Activated naive CD8-positive, alpha-beta T cell treated with anti-CD3 and anti-CD28 coated beads, Interleukin-2, amount 10 ng/mL, durations not matched to agents 7 days and 5 days (primary cell): ENCODE measurements at regions not wholly inside any gene's neighbourhood (a gene's known extent, or its start where the extent isn't known, plus 50 kb on each side); places are given as distances from the start of the nearest gene placed in this dataset.
"Not testable (repeated sequence)": the region's sequence is repeated elsewhere in the genome, so short reads cannot be mapped to it uniquely, and the experiment has no call there.

Source experiments
- ATAC-seq: fragments of 150-1000 bp; cut with Tn5 transposase; one replicate; pipeline ENCODE4 v1.10.0; 2021; ENCODE audit warnings: low read depth, moderate library complexity
- POLR2A ChIA-PET: fragments of 350-600 bp; sonication (Branson Sonifier 250); formaldehyde crosslinking; loops from one replicate; lab custom pipeline; 2021; ENCODE audit warnings: antibody characterized with exemption; lab: Charles Lee
- DNase-seq: peaks from one replicate; pipeline ENCODE4 v3.0.0; 2021
- H3K27ac Mint-ChIP-seq: one replicate; pipeline ENCODE4 v1.8.0; 2022; ENCODE audit warnings: mild to moderate bottlenecking, mixed read lengths
- H3K27me3 Mint-ChIP-seq: one replicate; pipeline ENCODE4 v1.8.0; 2022; ENCODE audit warnings: mild to moderate bottlenecking, moderate library complexity, mixed read lengths
- H3K36me3 Mint-ChIP-seq: one replicate; pipeline ENCODE4 v1.8.0; 2021; ENCODE audit warnings: mild to moderate bottlenecking, mixed read lengths
- H3K4me1 Mint-ChIP-seq: one replicate; pipeline ENCODE4 v1.8.0; 2021; ENCODE audit warnings: mixed read lengths
- H3K4me3 Mint-ChIP-seq: one replicate; pipeline ENCODE4 v1.8.0; 2022; ENCODE audit warnings: mild to moderate bottlenecking, moderate library complexity, mixed read lengths
- H3K9me3 Mint-ChIP-seq: one replicate; pipeline ENCODE4 v1.8.0; 2021; ENCODE audit warnings: mixed read lengths

- DNase-seq (no peak), ATAC-seq (no peak)
- H3K9me3 Mint-ChIP-seq = no peaks in the 10 kb centered on the region
- POLR2A ChIA-PET = no interaction called here
- no peak overlapping the region for H3K27ac Mint-ChIP-seq
- no peaks in the 10 kb centered on the region for H3K4me1 Mint-ChIP-seq
- no peak overlapping the region for H3K4me3 Mint-ChIP-seq
- no peaks in the 10 kb centered on the region for H3K36me3 Mint-ChIP-seq
- H3K27me3 Mint-ChIP-seq = no peaks in the 10 kb centered on the region
Measured at GRCh38 chr12:83960767-83961166, 951.8 kb downstream of the SLC6A15 start.

- H3K9me3 Mint-ChIP-seq = no peaks in the 10 kb centered on the region
- POLR2A ChIA-PET = no interaction called here
- H3K4me3 Mint-ChIP-seq = no peak overlapping the region
- ATAC-seq = no peak
- H3K4me1 Mint-ChIP-seq = no peaks in the 10 kb centered on the region
- H3K27ac Mint-ChIP-seq = no peak overlapping the region
- no peaks in the 10 kb centered on the region for H3K27me3 Mint-ChIP-seq
- no peak for DNase-seq
- H3K36me3 Mint-ChIP-seq = no peaks in the 10 kb centered on the region
Measured at GRCh38 chr12:83958997-83959396, 953.6 kb downstream of the SLC6A15 start.

GRCh38 chr12:83954956-83955601 is 957.5 kb downstream of the SLC6A15 start:
- POLR2A ChIA-PET = no interaction called here
- Mint-ChIP-seq H3K4me1 (no peaks in the 10 kb centered on the region), H3K36me3 (no peaks in the 10 kb centered on the region), H3K4me3 (no peak overlapping the region), H3K27me3 (no peaks in the 10 kb centered on the region), H3K27ac (no peak overlapping the region), H3K9me3 (no peaks in the 10 kb centered on the region)
- no peak for DNase-seq
- no peak for ATAC-seq

- no peak for DNase-seq
- Mint-ChIP-seq H3K4me1 (no peaks in the 10 kb centered on the region), H3K36me3 (no peaks in the 10 kb centered on the region), H3K27me3 (no peaks in the 10 kb centered on the region), H3K27ac (no peak overlapping the region), H3K9me3 (no peaks in the 10 kb centered on the region), H3K4me3 (no peak overlapping the region)
- POLR2A ChIA-PET = no interaction called here
- no peak for ATAC-seq
Measured at GRCh38 chr12:83954071-83954789, 958.4 kb downstream of the SLC6A15 start.

- no peak for ATAC-seq
- Mint-ChIP-seq H3K9me3 (no peaks in the 10 kb centered on the region), H3K27me3 (no peaks in the 10 kb centered on the region), H3K36me3 (no peaks in the 10 kb centered on the region), H3K27ac (no peak overlapping the region), H3K4me3 (no peak overlapping the region), H3K4me1 (no peaks in the 10 kb centered on the region)
- DNase-seq = no peak
- POLR2A ChIA-PET = no interaction called here
Measured at GRCh38 chr12:83945871-83946270, 966.7 kb downstream of the SLC6A15 start.

GRCh38 chr12:83939718-83940117 is 972.9 kb downstream of the SLC6A15 start:
- Mint-ChIP-seq H3K4me1 (no peaks in the 10 kb centered on the region), H3K36me3 (no peaks in the 10 kb centered on the region), H3K9me3 (no peaks in the 10 kb centered on the region), H3K27ac (no peak overlapping the region), H3K27me3 (no peaks in the 10 kb centered on the region), H3K4me3 (no peak overlapping the region)
- POLR2A ChIA-PET = no interaction called here
- ATAC-seq (no peak), DNase-seq (no peak)

- DNase-seq = no peak
- peaks cover 3% of the 10 kb centered on the region for H3K9me3 Mint-ChIP-seq
- H3K27me3 Mint-ChIP-seq = no peaks in the 10 kb centered on the region
- H3K4me3 Mint-ChIP-seq = no peak overlapping the region
- no peak for ATAC-seq
- POLR2A ChIA-PET = no interaction called here
- no peaks in the 10 kb centered on the region for H3K36me3 Mint-ChIP-seq
- H3K27ac Mint-ChIP-seq = no peak overlapping the region
- no peaks in the 10 kb centered on the region for H3K4me1 Mint-ChIP-seq
Measured at GRCh38 chr12:83933615-83934014, 979.0 kb downstream of the SLC6A15 start.

GRCh38 chr12:83932011-83932410 is 980.6 kb downstream of the SLC6A15 start:
- no peak for DNase-seq
- H3K4me1 Mint-ChIP-seq = no peaks in the 10 kb centered on the region
- H3K9me3 Mint-ChIP-seq = peaks cover 3% of the 10 kb centered on the region
- no peaks in the 10 kb centered on the region for H3K36me3 Mint-ChIP-seq
- no peaks in the 10 kb centered on the region for H3K27me3 Mint-ChIP-seq
- no peak overlapping the region for H3K4me3 Mint-ChIP-seq
- no peak overlapping the region for H3K27ac Mint-ChIP-seq
- POLR2A ChIA-PET = no interaction called here
- ATAC-seq = no peak

- H3K36me3 Mint-ChIP-seq = no peaks in the 10 kb centered on the region
- peaks cover 3% of the 10 kb centered on the region for H3K9me3 Mint-ChIP-seq
- ATAC-seq (no peak), DNase-seq (no peak)
- H3K27me3 Mint-ChIP-seq = no peaks in the 10 kb centered on the region
- H3K27ac Mint-ChIP-seq = no peak overlapping the region
- POLR2A ChIA-PET = no interaction called here
- H3K4me3 Mint-ChIP-seq = no peak overlapping the region
- no peaks in the 10 kb centered on the region for H3K4me1 Mint-ChIP-seq
Measured at GRCh38 chr12:83931451-83931850, 981.1 kb downstream of the SLC6A15 start.

- H3K27me3 Mint-ChIP-seq, H3K4me1 Mint-ChIP-seq, ATAC-seq, H3K4me3 Mint-ChIP-seq, H3K27ac Mint-ChIP-seq, H3K36me3 Mint-ChIP-seq, DNase-seq, POLR2A ChIA-PET, H3K9me3 Mint-ChIP-seq: not testable (repeated sequence)
Measured at GRCh38 chr12:83929792-83930191, 982.8 kb downstream of the SLC6A15 start.

GRCh38 chr12:83920821-83921547 is 991.6 kb downstream of the SLC6A15 start:
- Mint-ChIP-seq H3K36me3 (no peaks in the 10 kb centered on the region), H3K27ac (no peak overlapping the region), H3K27me3 (no peaks in the 10 kb centered on the region), H3K4me1 (no peaks in the 10 kb centered on the region), H3K9me3 (no peaks in the 10 kb centered on the region), H3K4me3 (no peak overlapping the region)
- POLR2A ChIA-PET = no interaction called here
- ATAC-seq = no peak
- no peak for DNase-seq

GRCh38 chr12:83919081-83919480 is 993.5 kb downstream of the SLC6A15 start:
- no peaks in the 10 kb centered on the region for H3K4me1 Mint-ChIP-seq
- no peak for ATAC-seq
- POLR2A ChIA-PET = no interaction called here
- H3K9me3 Mint-ChIP-seq = no peaks in the 10 kb centered on the region
- DNase-seq = no peak
- no peak overlapping the region for H3K4me3 Mint-ChIP-seq
- no peak overlapping the region for H3K27ac Mint-ChIP-seq
- no peaks in the 10 kb centered on the region for H3K36me3 Mint-ChIP-seq
- H3K27me3 Mint-ChIP-seq = no peaks in the 10 kb centered on the region

GRCh38 chr12:83904175-83904574 is 1008.4 kb downstream of the SLC6A15 start:
- H3K27me3 Mint-ChIP-seq = no peaks in the 10 kb centered on the region
- H3K36me3 Mint-ChIP-seq = no peaks in the 10 kb centered on the region
- POLR2A ChIA-PET = no interaction called here
- H3K4me3 Mint-ChIP-seq = no peak overlapping the region
- no peaks in the 10 kb centered on the region for H3K4me1 Mint-ChIP-seq
- H3K27ac Mint-ChIP-seq = no peak overlapping the region
- DNase-seq = no peak
- H3K9me3 Mint-ChIP-seq = peaks cover 7% of the 10 kb centered on the region
- no peak for ATAC-seq

GRCh38 chr12:83896416-83896815 is 1016.2 kb downstream of the SLC6A15 start:
- no peak for ATAC-seq
- Mint-ChIP-seq H3K4me3 (no peak overlapping the region), H3K27ac (no peak overlapping the region), H3K36me3 (no peaks in the 10 kb centered on the region), H3K27me3 (no peaks in the 10 kb centered on the region), H3K4me1 (no peaks in the 10 kb centered on the region), H3K9me3 (peaks cover 2% of the 10 kb centered on the region)
- no peak for DNase-seq
- POLR2A ChIA-PET = no interaction called here
